ENCODE measurements at regions not wholly inside any gene's neighbourhood (a gene's known extent, or its start where the extent isn't known, plus 50 kb on each side); places are given as distances from the start of the nearest gene placed in this dataset.

- no peak for DNase-seq (ENCODE audit: low spot score)
Measured at GRCh38 chr14:55734731-55735130, 154.7 kb downstream of the KTN1 start.

DNA sequence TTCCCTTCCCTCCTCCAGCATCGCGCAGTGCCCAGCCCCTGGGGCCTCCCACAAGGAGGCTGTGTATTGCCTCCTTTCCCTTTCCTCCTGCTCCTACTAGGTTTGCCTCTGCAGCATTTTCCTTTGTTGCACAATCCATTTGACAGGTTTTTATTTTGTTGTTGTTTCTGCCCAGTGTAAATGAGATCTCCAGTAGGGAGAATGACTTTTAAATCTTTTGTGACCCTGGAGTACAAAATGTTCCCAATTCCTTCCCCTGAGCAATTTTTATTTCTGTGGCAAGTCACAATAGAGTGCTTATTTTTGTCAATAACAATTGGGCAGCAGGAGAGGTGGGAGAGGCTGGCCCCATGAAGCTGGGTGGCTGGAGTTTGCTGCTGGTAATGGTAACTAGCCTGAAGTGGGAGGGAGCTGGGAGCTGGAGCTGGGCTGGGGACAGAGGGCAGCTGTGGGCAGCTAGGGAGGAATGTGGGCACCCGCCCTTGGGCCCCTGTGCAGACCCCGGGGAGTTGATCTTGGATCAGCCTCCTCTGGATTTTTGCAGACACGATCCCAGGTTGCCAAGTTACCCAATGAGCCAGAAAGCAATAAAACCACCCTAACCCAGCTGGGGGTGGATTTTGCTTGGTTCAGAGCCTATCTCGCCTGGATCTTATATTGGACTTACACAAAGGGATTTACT, 160.1 kb downstream of the KTN1 start:
- no peak for DNase-seq (ENCODE audit: low spot score)

DNA sequence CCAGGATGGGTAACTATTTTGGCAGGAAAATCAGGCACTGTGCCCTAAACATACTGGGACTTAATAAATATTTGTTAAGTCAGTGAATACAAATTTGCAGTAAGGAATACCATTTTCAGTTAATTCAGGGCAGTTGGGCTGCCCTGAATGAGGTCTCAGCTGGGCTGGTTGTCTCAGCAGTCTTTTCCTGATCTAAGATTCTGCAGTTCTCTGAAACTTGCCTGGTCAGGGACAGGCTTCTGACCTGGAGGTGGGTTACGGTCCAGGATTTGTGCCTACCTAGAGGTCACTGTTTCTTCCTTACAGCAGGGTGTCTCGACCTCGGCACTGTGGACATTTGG, 160.6 kb downstream of the KTN1 start:
- DNase-seq (ENCODE audit: low spot score) = no peak

GRCh38 chr14:55741240-55741639, 161.2 kb downstream of the KTN1 start:
- no peak for DNase-seq (ENCODE audit: low spot score)

GRCh38 chr14:55743551-55743950, 163.5 kb downstream of the KTN1 start:
- no peak for DNase-seq (ENCODE audit: low spot score)

DNA sequence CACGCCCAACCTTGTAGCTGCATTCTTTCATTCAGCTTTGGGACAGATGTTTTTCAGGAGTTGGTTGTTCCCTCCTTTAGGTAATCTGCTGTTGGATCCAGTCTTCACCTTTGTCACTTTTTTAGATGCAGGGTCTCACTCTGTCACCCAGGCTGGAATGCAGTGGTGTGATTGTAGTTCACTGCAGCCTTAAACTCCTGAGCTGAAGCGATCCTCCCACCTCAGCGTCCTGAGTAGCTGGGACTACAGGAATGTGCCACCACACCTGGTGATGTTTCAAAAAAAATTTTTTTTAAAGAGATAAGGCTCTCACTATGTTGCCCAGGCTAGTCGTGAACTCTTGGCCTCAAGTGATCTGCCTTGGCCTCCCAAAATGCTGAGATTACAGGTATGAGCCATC, 164.3 kb downstream of the KTN1 start:
- DNase-seq (ENCODE audit: low spot score) = no peak

DNA sequence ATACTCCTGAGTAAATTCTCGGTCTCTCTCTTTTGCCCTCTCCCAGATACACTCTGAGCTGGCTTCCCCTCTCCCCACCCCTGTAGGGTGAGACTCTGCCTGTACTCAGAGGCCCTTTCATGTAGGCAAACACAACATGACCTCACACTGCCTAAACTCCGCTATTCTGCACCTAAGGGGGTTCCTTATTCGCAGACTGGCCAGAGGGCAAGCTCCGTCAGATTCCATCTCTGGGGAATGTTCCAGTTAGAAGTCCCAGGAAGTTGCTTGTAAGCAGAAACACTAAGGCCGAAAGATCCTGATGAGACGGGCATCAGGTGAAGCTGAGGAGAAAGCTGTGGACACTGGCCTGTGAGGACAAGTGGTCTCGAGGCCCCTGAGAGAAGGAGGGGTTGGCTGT, 165.9 kb downstream of the KTN1 start:
- DNase-seq (ENCODE audit: low spot score) = no peak

DNA sequence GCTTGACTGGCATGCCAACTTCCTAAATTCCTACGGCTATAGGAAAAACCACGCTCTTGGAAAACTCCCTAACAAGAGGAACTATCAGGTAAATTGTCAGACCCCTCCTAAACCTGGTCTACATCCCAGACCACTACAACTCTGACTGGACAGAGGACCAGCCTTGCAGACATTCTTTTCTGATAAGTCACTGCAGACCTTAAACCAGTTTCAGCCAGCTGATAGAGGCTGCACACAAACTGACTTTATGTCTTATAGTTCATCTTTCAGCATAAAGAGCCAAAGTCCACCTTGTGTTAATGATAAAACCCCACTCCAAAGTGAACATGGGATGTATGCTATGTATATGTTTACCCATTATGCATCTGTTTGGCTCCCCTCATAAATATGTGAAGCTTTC, 166.6 kb downstream of the KTN1 start:
- DNase-seq (ENCODE audit: low spot score) = no peak

- no peak for DNase-seq (ENCODE audit: low spot score)
Measured at GRCh38 chr14:55747186-55747585, 167.2 kb downstream of the KTN1 start.

DNA sequence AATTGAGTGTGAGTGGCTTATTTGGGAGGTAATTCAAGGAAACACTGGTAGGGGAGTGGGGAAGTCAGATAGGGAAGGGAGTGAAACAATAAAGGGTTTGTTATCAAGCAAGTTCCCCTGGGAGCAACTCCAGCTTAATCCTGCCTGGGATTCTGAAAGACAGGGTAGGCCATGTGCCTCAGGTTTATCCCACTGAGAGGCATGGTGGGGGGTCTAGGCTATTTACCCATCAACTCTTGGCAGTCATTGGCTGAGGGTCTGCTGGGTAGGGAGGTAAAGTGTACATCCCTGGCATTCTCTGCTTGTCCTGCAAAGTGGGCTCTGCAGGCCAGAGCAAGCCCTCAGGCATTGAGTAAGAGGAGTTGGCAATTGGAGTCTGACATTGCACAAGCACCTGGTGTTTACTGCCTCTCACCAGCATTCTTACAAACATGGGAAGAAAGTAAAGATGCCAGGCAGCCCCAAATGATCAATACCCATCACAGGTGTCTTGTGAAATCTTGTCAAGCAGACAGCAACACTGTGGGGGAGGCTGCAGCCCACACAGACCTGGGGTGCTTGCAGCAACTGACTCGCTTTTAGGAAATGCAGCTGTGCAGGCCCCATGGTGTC, 169.3 kb downstream of the KTN1 start:
- no peak for DNase-seq (ENCODE audit: low spot score)

DNA sequence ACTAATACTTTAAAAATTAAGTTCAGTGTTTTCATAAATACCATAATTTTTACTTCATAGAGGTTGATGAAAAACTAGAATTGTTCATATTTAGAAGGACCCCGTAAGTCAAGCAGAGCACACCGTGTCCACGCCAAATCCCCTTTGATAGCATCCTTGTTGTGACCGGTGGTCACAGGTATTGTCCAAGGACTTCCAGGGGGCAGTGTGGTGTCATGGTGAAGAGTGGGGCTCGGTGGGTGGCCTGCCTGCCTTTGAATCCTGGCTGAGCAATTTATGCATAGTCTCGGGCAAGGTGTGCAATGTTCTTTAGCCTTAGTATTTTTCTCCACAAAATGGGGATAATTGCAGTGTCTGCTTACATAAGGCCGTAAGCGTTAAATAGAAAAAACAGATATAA, 169.9 kb downstream of the KTN1 start:
- DNase-seq (ENCODE audit: low spot score) = no peak

DNA sequence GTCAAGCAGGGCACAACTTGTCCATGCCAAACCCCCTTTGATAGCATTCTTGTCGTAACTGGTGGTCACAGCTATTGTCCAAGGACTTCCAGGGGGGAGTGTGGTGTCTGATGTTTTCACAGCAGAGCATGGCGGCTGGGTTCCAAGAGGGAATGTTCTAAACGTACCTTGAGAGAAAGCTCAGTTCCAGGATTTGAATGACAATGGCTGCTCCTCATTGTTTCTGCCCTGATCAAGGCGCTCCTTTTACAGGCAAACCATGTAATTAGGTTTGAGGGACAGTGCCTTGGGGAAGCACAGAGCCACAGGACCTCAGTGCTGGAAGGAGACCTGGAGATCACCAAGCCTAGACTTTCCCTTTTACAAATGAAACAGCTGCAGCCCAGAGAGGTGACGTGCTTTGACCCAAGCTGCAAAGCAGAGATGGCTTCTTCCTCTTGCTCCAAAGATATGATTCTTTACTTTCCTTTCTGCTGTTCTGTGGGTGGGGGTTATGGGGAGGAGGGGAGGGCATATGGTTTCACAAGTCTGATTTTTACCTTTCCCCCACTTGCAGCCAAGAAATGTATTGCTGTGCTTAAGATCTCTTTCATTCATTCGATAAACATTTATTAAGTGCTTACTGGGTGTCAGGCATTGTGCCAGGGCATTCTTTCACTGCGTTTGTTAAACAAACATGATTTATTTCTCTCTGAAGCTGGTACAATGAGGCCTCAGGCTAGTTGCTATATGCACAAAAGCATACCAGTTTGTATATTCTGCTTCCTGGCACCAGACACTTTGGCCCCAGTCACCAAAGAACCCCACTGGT, 172.8 kb downstream of the KTN1 start:
- no peak for DNase-seq (ENCODE audit: low spot score)

- no peak for DNase-seq (ENCODE audit: low spot score)
Measured at GRCh38 chr14:55754471-55754870, 174.5 kb downstream of the KTN1 start.

DNA sequence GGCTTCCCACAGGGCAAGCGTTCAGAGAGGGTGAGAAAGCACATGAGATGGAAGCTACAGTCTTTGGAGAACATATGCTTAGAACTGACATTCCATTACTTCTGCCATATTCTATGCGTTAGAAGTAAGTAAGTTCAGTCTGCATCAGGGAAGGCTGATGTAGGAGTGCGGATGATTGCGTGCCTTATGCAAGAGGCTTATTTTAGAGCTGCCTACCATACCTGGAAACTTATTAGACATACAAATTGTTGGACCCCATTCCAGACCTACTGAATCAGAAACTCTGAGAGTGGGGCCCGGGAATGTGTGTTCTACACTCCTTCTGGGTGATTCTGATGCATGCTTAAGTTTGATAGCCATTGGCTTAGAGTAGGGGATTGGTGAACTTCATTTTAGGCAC, 174.9 kb downstream of the KTN1 start:
- DNase-seq (ENCODE audit: low spot score) = no peak

GRCh38 chr14:55756078-55756477, 176.1 kb downstream of the KTN1 start:
- DNase-seq (ENCODE audit: low spot score) = no peak

GRCh38 chr14:55756557-55756956, 176.6 kb downstream of the KTN1 start:
- DNase-seq (ENCODE audit: low spot score) = no peak

- DNase-seq (ENCODE audit: low spot score) = no peak
Measured at GRCh38 chr14:55758796-55759195, 178.8 kb downstream of the KTN1 start.

- no peak for DNase-seq (ENCODE audit: low spot score)
Measured at GRCh38 chr14:55760789-55761566, 181.0 kb downstream of the KTN1 start.

DNA sequence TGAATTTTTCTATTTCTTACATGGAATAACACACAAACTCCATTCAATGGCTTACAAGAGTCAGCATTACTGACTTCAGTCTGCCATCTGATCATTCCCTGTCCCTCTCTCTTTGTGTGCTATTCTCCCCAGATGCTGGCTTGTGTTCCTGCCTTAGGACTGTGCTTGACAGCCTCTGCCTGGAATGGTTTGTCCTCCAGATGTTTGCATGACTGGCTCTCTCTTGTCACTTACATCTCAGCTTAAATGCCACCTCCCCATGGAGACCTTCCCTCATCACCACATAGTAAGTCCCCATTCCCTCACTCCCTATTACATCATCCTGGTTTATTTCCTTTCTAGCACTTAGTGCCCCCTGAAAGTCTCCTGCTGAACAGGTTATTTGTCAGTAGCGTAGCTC, 181.6 kb downstream of the KTN1 start:
- DNase-seq (ENCODE audit: low spot score) = no peak

DNA sequence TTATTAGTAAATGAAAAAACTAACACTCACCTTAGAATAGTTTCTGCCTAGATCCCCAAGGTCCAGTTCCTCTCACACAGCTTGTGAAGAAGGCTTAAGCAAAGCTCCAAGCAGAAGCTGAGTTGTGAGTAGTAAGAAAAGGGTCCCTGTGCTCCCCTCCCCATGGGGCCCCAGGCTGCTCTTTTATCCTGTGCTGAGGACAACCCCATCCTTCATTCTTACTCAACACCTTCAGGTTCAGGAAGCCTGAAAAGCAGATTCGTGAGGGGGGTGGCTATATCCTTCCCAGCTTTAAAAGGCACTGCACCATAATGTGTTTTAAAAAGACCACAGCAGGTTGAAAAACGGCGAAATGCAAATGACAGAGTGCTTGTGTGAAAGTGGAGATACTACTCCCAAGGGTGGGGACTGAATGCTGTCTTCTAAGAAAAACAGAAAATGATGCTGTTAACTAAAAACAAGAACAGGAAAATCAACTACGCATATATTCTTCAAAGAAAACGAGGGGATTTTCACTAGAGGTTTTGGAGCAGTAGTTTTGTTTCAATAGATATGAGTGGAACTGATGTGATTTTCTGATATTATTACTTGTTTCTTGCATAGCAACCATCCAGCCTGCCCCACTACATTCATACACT, 182.7 kb downstream of the KTN1 start:
- DNase-seq (ENCODE audit: low spot score) = no peak

DNA sequence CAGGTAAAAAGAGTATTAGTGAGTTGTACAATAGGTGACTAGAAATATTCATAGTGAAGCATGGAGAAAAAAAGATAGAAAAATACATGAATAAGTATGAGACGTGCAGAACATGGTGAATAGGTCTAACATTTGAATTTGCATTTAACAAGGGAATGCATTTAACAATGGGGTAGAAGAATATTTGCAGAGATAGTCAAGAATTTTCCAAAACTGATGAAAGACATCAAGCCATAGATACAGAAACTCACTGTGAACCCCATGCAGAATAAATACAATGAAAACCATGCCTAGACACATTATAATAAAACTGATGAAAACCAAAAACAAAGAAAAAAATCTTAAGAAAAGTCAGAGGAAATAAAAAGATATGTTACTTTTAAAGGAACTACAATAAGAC, 184.8 kb downstream of the KTN1 start:
- no peak for DNase-seq (ENCODE audit: low spot score)

DNA sequence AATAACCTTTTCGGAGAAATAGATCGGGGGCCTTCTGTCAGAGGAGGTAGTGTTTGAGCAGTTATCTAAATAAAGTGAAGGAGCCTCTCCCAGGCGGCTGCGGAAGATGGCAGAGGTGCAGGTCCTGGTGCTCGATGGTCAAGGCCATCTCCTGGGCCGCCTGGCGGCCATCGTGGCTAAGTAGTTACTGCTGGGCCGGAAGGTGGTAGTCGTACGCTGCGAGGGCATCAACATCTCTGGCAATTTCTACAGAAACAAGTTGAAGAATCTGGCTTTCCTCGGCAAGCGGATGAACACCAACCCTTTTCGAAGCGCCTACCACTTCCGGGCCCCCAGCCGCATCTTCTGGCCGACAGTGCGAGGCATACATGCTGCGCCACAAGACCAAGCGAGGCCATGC, 186.1 kb downstream of the KTN1 start:
- no peak for DNase-seq (ENCODE audit: low spot score)

Data from AG08395 (cell line).